Lung (tissue), 11 donors: ENCODE measurements at regions not wholly inside any gene's neighbourhood (a gene's known extent, or its start where the extent isn't known, plus 50 kb on each side); places are given as distances from the start of the nearest gene placed in this dataset.

Experiments used
- ATAC-seq: fragments of 200-7000 bp; cut with Tn5 transposase; one replicate; pipeline ENCODE4 v1.9.1; 2020; ENCODE audit warnings: moderate number of reproducible peaks; ENCODE audit not compliant: insufficient read depth, low FRiP score
- DNase-seq, 3 donors: peaks; one replicate each; pipeline ENCODE4 v3.0.0-alpha.2; 2013 to 2017
- H3K27ac ChIP-seq, 2 donors: one replicate each; pipeline ENCODE4 v1.5.1; 2013; ENCODE audit warnings: mild to moderate bottlenecking in 2 of 2, moderate library complexity in 2 of 2, control low read depth in 1 of 2, inconsistent platforms in 1 of 2, low read depth in 1 of 2, low read length in 1 of 2
- H3K27me3 ChIP-seq, 3 donors: one replicate each; pipeline ENCODE4 v1.5.1; 2013; ENCODE audit warnings: low read length in 2 of 3; ENCODE audit not compliant: control insufficient read depth in 3 of 3, insufficient read depth in 3 of 3
- H3K36me3 ChIP-seq, 4 donors: one replicate each; pipeline ENCODE4 v1.5.1; 2013; ENCODE audit warnings: low read length in 4 of 4, mild to moderate bottlenecking in 1 of 4, moderate library complexity in 1 of 4; ENCODE audit not compliant: control insufficient read depth in 4 of 4, insufficient read depth in 4 of 4
- H3K4me1 ChIP-seq, 5 donors: one replicate each; pipeline ENCODE4 v1.5.1; 2013; ENCODE audit warnings: low read length in 5 of 5, mild to moderate bottlenecking in 2 of 5, moderate library complexity in 1 of 5; ENCODE audit not compliant: control insufficient read depth in 5 of 5, insufficient read depth in 5 of 5
- H3K4me3 ChIP-seq: one replicate; pipeline ENCODE4 v1.5.1; 2013; ENCODE audit warnings: mild to moderate bottlenecking, control low read depth, moderate library complexity
- H3K9ac ChIP-seq, 2 donors: one replicate each; pipeline ENCODE4 v1.5.1; 2013; ENCODE audit warnings: low read length in 2 of 2, control low read depth in 1 of 2; ENCODE audit not compliant: insufficient read depth in 1 of 2
- H3K9me3 ChIP-seq, 4 donors: one replicate each; pipeline ENCODE4 v1.5.1; 2013; ENCODE audit warnings: low read length in 3 of 4, mild to moderate bottlenecking in 1 of 4, moderate library complexity in 1 of 4; ENCODE audit not compliant: control insufficient read depth in 4 of 4, insufficient read depth in 3 of 4
- CTCF ChIP-seq: IDR thresholded peaks from 2 replicates; pipeline ENCODE4 v1.5.1; 2012; ENCODE audit warnings: mild to moderate bottlenecking; ENCODE audit errors: control extremely low read depth, extremely low read depth
- WGBS, 2 donors: extraction: QIAGEN DNeasy Blood & Tissue Kit; methylation state at CpG; one replicate each; pipeline ENCODE4 v1.1.7; 2013; 5-methylcytosine and 5-hydroxymethylcytosine counted together
- donor health status: control.
- donor health status: control.
- donor health status: Bipolar disorder and iron deficiency.
- donor health status: healthy.
- donor health status: DM: yes; HTN: yes; CAD: no.

DNA sequence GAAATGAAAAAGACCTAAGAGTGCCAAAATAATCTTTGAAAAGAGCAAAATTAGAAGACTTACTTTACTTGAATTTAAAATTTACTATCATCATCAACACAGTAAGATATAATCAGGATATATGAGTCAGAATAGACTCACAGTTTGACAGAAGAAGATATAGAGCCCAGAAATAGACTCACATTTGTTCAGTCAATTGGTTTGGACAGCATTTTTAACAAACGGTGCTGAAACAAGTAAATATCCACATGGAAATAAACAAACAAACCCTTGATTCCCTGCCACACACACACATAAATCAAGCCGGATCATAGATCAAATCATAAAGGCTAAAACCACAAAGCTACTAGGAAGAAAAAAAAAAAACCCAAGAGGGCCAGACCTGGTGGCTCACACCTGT, 291.1 kb downstream of the ADGRG6 start:
- Histone ChIP-seq H3K9ac (no peak overlapping the region), H3K4me1 (peaks cover 0 to 7% (median 0%) of the 10 kb centered on the region in 5 donors), H3K36me3 (no peaks in the 10 kb centered on the region), H3K4me3 (no peak overlapping the region), H3K27ac (no peak overlapping the region), H3K9me3 (peaks cover 0 to 6% (median 0%) of the 10 kb centered on the region in 4 donors), H3K27me3 (no peaks in the 10 kb centered on the region)
- TF ChIP-seq CTCF, result no peak
- 67 to 77% methylated on average over 2 of the region's 2 CpGs for WGBS, 2 donors
- DNase-seq (no peak), ATAC-seq (no peak)

DNA sequence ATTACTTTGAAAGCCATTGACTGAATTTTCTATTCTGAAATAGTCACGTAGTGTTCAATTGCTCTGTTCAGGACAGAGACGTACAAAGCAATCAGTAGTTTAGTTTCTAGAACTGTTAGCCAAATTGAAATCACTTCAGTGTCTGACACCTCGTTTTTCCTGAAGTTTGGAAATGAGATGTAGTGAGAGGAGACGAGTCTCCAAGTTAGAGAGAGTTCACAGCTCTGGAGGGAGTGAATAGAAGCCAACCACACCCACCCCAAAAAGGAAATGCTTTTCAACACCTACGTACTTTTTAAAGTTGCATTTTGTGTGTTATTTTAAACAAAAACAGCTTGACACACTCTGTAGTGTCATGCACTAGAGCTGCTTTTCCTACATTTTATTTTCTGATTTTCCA, 296.0 kb downstream of the ADGRG6 start:
- no peaks in the 10 kb centered on the region for H3K27me3 ChIP-seq
- WGBS, 2 donors, result 51 to 56% methylated on average over 5 of the region's 5 CpGs
- TF ChIP-seq CTCF, result no peak

DNA sequence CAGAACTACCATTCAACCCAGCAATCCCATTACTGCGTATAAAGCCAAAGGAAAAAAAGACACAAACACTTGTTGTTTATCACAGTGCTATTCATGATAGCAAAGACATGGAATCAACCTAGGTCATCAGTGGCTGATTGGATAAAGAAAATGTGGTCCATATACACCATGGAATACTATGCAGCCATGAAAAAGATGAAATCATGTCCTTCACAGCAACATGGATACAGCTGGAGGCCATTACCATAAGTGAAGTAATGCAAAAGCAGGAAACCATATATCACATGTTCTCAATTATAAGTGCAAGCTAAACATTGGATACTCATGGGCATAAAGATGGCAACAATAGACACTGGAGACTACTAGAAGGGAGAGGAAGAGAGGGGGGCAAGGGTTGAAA, 299.6 kb downstream of the ADGRG6 start:
- no peaks in the 10 kb centered on the region for H3K36me3 ChIP-seq
- no peak for ATAC-seq
- H3K27me3 ChIP-seq, result no peaks in the 10 kb centered on the region
- no peak overlapping the region for H3K9ac ChIP-seq
- peaks cover 0 to 15% (median 0%) of the 10 kb centered on the region in 5 donors for H3K4me1 ChIP-seq
- no peak overlapping the region for H3K4me3 ChIP-seq
- WGBS, 2 donors, result 97 to 100% methylated on average over 1 of the region's 1 CpG
- H3K9me3 ChIP-seq, result no peaks in the 10 kb centered on the region
- no peak for TF ChIP-seq CTCF
- no peak overlapping the region for H3K27ac ChIP-seq
- DNase-seq, result no peak

More for the DNA sequence above, 296.0 kb downstream of the ADGRG6 start:
- Histone ChIP-seq H3K4me3 (no peak overlapping the region), H3K9ac (no peak overlapping the region), H3K36me3 (no peaks in the 10 kb centered on the region), H3K27ac (no peak overlapping the region), H3K9me3 (no peaks in the 10 kb centered on the region), H3K4me1 (peaks cover 0 to 15% (median 0%) of the 10 kb centered on the region in 5 donors)
- DNase-seq, result peak in 2 of 3 donors; percentile 19 to 74
- no peak for ATAC-seq

DNA sequence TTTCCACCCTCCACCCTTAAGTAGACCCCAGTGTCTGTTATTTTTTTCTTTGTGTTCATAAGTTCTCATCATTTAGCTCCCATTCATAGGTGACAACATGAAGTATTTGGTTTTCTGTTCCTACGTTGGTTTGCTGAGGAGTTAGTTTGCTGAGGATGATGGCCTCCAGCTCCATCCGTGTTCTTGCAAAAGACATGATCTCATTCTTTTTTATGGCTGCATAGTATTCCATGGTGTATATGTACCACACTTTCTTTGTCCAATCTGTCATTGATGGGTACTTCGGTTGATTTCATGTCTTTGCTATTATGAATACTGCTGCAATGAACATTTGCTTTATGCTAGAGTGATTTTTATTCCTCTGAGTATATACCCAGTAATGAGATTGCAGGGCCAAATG, 301.2 kb downstream of the ADGRG6 start:
- Histone ChIP-seq H3K27me3 (no peaks in the 10 kb centered on the region), H3K36me3 (no peaks in the 10 kb centered on the region), H3K4me1 (peaks cover 0 to 7% (median 0%) of the 10 kb centered on the region in 5 donors), H3K27ac (no peak overlapping the region), H3K9ac (peak overlapping the region in 1 of 2 donors; percentile 20), H3K9me3 (no peaks in the 10 kb centered on the region), H3K4me3 (no peak overlapping the region)
- WGBS, 2 donors, result 85 to 93% methylated on average over 3 of the region's 3 CpGs
- DNase-seq (no peak), ATAC-seq (no peak)
- TF ChIP-seq CTCF, result no peak
